ENCODE measurements at regions not wholly inside any gene's neighbourhood (a gene's known extent, or its start where the extent isn't known, plus 50 kb on each side); places are given as distances from the start of the nearest gene placed in this dataset.

- H3K4me3 ChIP-seq (ENCODE audit: low read depth, low read length): no peak overlapping the region
- TF ChIP-seq, protein P1, sequence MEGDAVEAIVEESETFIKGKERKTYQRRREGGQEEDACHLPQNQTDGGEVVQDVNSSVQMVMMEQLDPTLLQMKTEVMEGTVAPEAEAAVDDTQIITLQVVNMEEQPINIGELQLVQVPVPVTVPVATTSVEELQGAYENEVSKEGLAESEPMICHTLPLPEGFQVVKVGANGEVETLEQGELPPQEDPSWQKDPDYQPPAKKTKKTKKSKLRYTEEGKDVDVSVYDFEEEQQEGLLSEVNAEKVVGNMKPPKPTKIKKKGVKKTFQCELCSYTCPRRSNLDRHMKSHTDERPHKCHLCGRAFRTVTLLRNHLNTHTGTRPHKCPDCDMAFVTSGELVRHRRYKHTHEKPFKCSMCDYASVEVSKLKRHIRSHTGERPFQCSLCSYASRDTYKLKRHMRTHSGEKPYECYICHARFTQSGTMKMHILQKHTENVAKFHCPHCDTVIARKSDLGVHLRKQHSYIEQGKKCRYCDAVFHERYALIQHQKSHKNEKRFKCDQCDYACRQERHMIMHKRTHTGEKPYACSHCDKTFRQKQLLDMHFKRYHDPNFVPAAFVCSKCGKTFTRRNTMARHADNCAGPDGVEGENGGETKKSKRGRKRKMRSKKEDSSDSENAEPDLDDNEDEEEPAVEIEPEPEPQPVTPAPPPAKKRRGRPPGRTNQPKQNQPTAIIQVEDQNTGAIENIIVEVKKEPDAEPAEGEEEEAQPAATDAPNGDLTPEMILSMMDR (IDR thresholded peaks at IDR 0.05; ENCODE audit: low read depth, low read length, missing control alignments): no peak
Observed at GRCh38 chr5:106152569-106152968, 1518.2 kb downstream of the EFNA5 start.

GRCh38 chr5:106142116-106142515 lies 1528.6 kb downstream of the EFNA5 start:
- no peak for DNase-seq (ENCODE audit: low read depth)
- no peak overlapping the region for H3K4me3 ChIP-seq (ENCODE audit: low read depth, low read length)
- TF ChIP-seq, protein P1 (IDR thresholded peaks at IDR 0.05; ENCODE audit: low read depth, low read length, missing control alignments): no peak

More at GRCh38 chr5:106152569-106152968, 1518.2 kb downstream of the EFNA5 start:
- DNase-seq (ENCODE audit: low read depth): no peak

DNA sequence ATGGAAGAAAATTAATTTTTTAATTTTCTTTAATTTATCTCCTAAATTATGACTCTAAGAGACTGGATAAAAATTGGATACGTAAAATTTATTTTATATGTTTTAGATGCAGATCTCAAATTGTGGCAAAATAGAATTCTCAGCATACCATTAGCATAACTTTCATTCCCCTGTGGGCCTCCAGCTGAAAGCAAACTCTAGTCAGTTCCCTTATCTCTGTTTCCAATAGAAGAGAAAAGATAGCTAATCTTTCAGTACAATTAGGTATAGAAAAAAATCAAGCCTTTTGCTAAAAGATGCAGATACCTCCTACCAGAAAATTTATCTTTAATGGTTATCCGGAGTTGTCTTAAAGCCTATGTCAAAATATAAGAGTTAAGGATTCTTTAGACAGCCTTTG lies 1530.6 kb downstream of the EFNA5 start:
- no peak overlapping the region for H3K4me3 ChIP-seq (ENCODE audit: low read depth, low read length)
- TF ChIP-seq, protein P1 (IDR thresholded peaks at IDR 0.05; ENCODE audit: low read depth, low read length, missing control alignments): no peak
- no peak for DNase-seq (ENCODE audit: low read depth)

DNA sequence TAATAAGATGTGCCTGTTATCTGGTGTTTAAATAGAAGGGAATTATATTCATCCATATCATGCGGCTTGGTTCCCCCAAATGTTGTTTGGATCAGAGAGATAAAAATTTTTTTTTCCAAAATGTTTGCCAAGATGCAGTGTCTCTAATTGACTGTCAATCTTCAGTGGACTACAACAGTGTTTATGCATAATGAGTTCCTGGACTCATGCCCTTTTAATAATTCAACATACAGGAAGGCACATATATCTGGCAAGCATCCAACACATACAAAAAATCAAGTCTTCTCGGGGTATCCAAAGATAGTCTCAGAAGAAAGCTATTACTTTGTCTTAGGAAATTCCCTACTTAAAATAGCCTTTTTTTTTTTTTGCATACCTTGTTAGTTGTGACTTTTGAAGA lies 1534.7 kb downstream of the EFNA5 start:
- TF ChIP-seq, protein P1 (IDR thresholded peaks at IDR 0.05; ENCODE audit: low read depth, low read length, missing control alignments): no peak

GRCh38 chr5:106135473-106135872 lies 1535.3 kb downstream of the EFNA5 start:
- TF ChIP-seq, protein P1 (IDR thresholded peaks at IDR 0.05; ENCODE audit: low read depth, low read length, missing control alignments): no peak
- H3K4me3 ChIP-seq (ENCODE audit: low read depth, low read length): no peak overlapping the region
- DNase-seq (ENCODE audit: low read depth): no peak

More for the DNA sequence above, 1534.7 kb downstream of the EFNA5 start:
- no peak for DNase-seq (ENCODE audit: low read depth)
- H3K4me3 ChIP-seq (ENCODE audit: low read depth, low read length): no peak overlapping the region

DNA sequence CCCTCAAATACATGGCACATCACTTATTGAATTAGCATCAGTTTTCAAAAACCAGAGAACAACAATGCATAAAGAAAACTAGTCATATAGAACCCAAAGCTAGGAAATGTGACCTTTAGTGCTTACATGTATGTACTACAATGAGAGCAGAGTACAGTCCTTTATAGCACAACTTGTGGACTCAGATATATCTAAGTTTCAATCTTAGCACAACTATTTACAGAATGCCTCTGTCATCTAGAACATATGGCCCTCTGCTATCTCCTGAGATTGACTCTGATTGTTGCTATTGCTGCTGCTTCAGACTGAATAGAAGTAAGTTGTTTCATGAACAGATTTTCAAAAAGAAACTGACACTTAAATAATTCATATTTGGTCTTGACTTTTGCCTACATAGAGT lies 1536.2 kb downstream of the EFNA5 start:
- TF ChIP-seq, protein P1 (IDR thresholded peaks at IDR 0.05; ENCODE audit: low read depth, low read length, missing control alignments): no peak
- no peak for DNase-seq (ENCODE audit: low read depth)
- H3K4me3 ChIP-seq (ENCODE audit: low read depth, low read length): no peak overlapping the region

- H3K4me3 ChIP-seq (ENCODE audit: low read depth, low read length): no peak overlapping the region
- peak; percentile 37 for DNase-seq (ENCODE audit: low read depth)
- TF ChIP-seq, protein P1 (IDR thresholded peaks at IDR 0.05; ENCODE audit: low read depth, low read length, missing control alignments): no peak
Observed at GRCh38 chr5:106127985-106128384, 1542.8 kb downstream of the EFNA5 start.

All from GM12864 (cell line).